HEK293 (cell line): ENCODE measurements at regions not wholly inside any gene's neighbourhood (a gene's known extent, or its start where the extent isn't known, plus 50 kb on each side); places are given as distances from the start of the nearest gene placed in this dataset.
"Not testable (repeated sequence)": the region's sequence is repeated elsewhere in the genome, so short reads cannot be mapped to it uniquely, and the experiment has no call there.

Source experiments
- CTCF ChIA-PET: fragments of 350-600 bp; formaldehyde crosslinking; extraction: SDS; loops from one replicate; lab custom pipeline; 2021; ENCODE audit warnings: antibody characterized with exemption; lab: Yijun Ruan, JAX
- POLR2A ChIA-PET: fragments of 300-600 bp; formaldehyde crosslinking; extraction: SDS; loops from one replicate; lab custom pipeline; 2020; ENCODE audit warnings: antibody characterized with exemption, inconsistent platforms; lab: Yijun Ruan, JAX
- H3K27ac ChIP-seq: fragments of 200-500 bp; sonication (Bioruptor generic); 2 replicates; pipeline ENCODE4 v1.5.1; 2014; ENCODE audit warnings: low read depth, low read length, control low read depth, inconsistent platforms; ENCODE audit errors: extremely low read depth
- H3K36me3 ChIP-seq, 2 experiments: fragments of 200-500 bp in 1 of 2; sonication (Bioruptor generic) in 1 of 2; 1 replicate in 1 of 2; 2 replicates in 1 of 2; pipeline ENCODE4 v1.5.1; 2014 to 2017; ENCODE audit warnings: inconsistent platforms in 2 of 2, low read length in 2 of 2; ENCODE audit not compliant: control insufficient read depth in 2 of 2, insufficient read depth in 1 of 2
- H3K4me1 ChIP-seq: fragments of 200-500 bp; sonication (Bioruptor generic); 2 replicates; pipeline ENCODE4 v1.5.1; 2014; ENCODE audit warnings: mild to moderate bottlenecking, low read length, inconsistent platforms; ENCODE audit not compliant: control insufficient read depth, insufficient read depth
- H3K4me3 ChIP-seq: 2 replicates; pipeline ENCODE4 v1.5.1; 2011; ENCODE audit warnings: low read depth, mild to moderate bottlenecking, control low read depth, low read length, moderate library complexity
- H3K9me3 ChIP-seq: fragments of 200-500 bp; sonication (Bioruptor generic); 2 replicates; pipeline ENCODE4 v1.5.1; 2014; ENCODE audit warnings: low read depth, low read length, inconsistent platforms; ENCODE audit not compliant: control insufficient read depth, insufficient read depth
- GLIS1 ChIP-seq: fragments of 450-650 bp; formaldehyde crosslinking; IDR thresholded peaks from 2 replicates; pipeline ENCODE4 v1.5.1; 2016; ENCODE audit warnings: missing biosample characterization, missing genetic modification characterization
- KLF9 ChIP-seq: fragments of 450-650 bp; formaldehyde crosslinking; IDR thresholded peaks from 2 replicates; pipeline ENCODE4 v1.5.1; 2016; ENCODE audit warnings: missing biosample characterization, missing genetic modification characterization, low read depth
- PRDM6 ChIP-seq: fragments of 450-650 bp; formaldehyde crosslinking; IDR thresholded peaks from 2 replicates; pipeline ENCODE4 v1.5.1; 2017; ENCODE audit warnings: missing biosample characterization, missing genetic modification characterization
- SCRT1 ChIP-seq: fragments of 450-650 bp; formaldehyde crosslinking; IDR thresholded peaks from 2 replicates; pipeline ENCODE4 v1.5.1; 2016; ENCODE audit warnings: missing biosample characterization, missing genetic modification characterization, borderline replicate concordance
- YY2 ChIP-seq: fragments of 450-650 bp; formaldehyde crosslinking; IDR thresholded peaks from 2 replicates; pipeline ENCODE4 v1.5.1; 2016; ENCODE audit warnings: missing biosample characterization, missing genetic modification characterization
- ZBTB48 ChIP-seq: fragments of 450-650 bp; formaldehyde crosslinking; IDR thresholded peaks from 2 replicates; pipeline ENCODE4 v1.5.1; 2016; ENCODE audit warnings: missing biosample characterization, missing genetic modification characterization
- ZIC2 ChIP-seq: fragments of 450-650 bp; formaldehyde crosslinking; IDR thresholded peaks from 2 replicates; pipeline ENCODE4 v1.5.1; 2016; ENCODE audit warnings: missing biosample characterization, missing genetic modification characterization
- ZNF16 ChIP-seq: fragments of 450-650 bp; formaldehyde crosslinking; IDR thresholded peaks from 2 replicates; pipeline ENCODE4 v1.5.1; 2016; ENCODE audit warnings: low read depth, missing biosample characterization, missing genetic modification characterization
- ZNF174 ChIP-seq: fragments of 450-650 bp; formaldehyde crosslinking; IDR thresholded peaks from 2 replicates; pipeline ENCODE4 v1.5.0; 2017; ENCODE audit warnings: missing biosample characterization, mild to moderate bottlenecking, missing genetic modification characterization
- ZNF23 ChIP-seq: fragments of 450-650 bp; formaldehyde crosslinking; IDR thresholded peaks from 2 replicates; pipeline ENCODE4 v1.5.1; 2016; ENCODE audit warnings: missing biosample characterization, missing genetic modification characterization, borderline replicate concordance
- ZNF239 ChIP-seq: fragments of 450-650 bp; formaldehyde crosslinking; IDR thresholded peaks from 2 replicates; pipeline ENCODE4 v1.5.1; 2016; ENCODE audit warnings: missing biosample characterization, missing genetic modification characterization
- ZNF280D ChIP-seq: fragments of 450-650 bp; formaldehyde crosslinking; IDR thresholded peaks from 2 replicates; pipeline ENCODE4 v1.5.1; 2016; ENCODE audit warnings: missing biosample characterization, missing genetic modification characterization
- ZNF335 ChIP-seq: fragments of 450-650 bp; formaldehyde crosslinking; conservative IDR thresholded peaks from 2 replicates; pipeline ENCODE4 v1.5.1; 2016; ENCODE audit warnings: missing biosample characterization, missing genetic modification characterization
- ZNF362 ChIP-seq: fragments of 450-650 bp; formaldehyde crosslinking; IDR thresholded peaks from 2 replicates; pipeline ENCODE4 v1.5.1; 2016; ENCODE audit warnings: missing biosample characterization, missing genetic modification characterization
- ZNF37A ChIP-seq: fragments of 450-650 bp; IDR thresholded peaks from 2 replicates; pipeline ENCODE4 v1.5.1; 2018; ENCODE audit warnings: missing biosample characterization, missing genetic modification characterization
- ZNF398 ChIP-seq: fragments of 450-650 bp; formaldehyde crosslinking; IDR thresholded peaks from 2 replicates; pipeline ENCODE4 v1.5.1; 2017; ENCODE audit warnings: missing biosample characterization, missing genetic modification characterization
- ZNF843 ChIP-seq: fragments of 450-650 bp; formaldehyde crosslinking; IDR thresholded peaks from 2 replicates; pipeline ENCODE4 v1.5.1; 2016; ENCODE audit warnings: missing biosample characterization, missing genetic modification characterization
- TF ChIP-seq, protein P1 (sequence below): fragments of 450-650 bp; formaldehyde crosslinking; IDR thresholded peaks from 2 replicates; pipeline ENCODE4 v1.5.1; 2016; ENCODE audit warnings: missing biosample characterization, missing genetic modification characterization
- TF ChIP-seq, protein P2 (sequence below): fragments of 450-650 bp; formaldehyde crosslinking; IDR thresholded peaks from 2 replicates; pipeline ENCODE4 v1.5.1; 2016; ENCODE audit warnings: missing biosample characterization, missing genetic modification characterization

- TF ChIP-seq ZNF280D (tag by site-specific recombination) (no peak), ZNF23 (tag by site-specific recombination) (no peak), YY2 (tag by site-specific recombination) (no peak), ZNF398 (tag by site-specific recombination) (no peak), ZNF37A (tag by site-specific recombination) (no peak), SCRT1 (tag by site-specific recombination) (no peak), ZIC2 (no peak), PRDM6 (peak; percentile 27; the same call in 1 of the 2 replicates), ZNF335 (tag by site-specific recombination) (no peak), ZBTB48 (no peak), ZNF239 (tag by site-specific recombination) (no peak), ZNF362 (peak; percentile 75), ZNF174 (tag by site-specific recombination) (no peak), ZNF16 (tag by site-specific recombination) (no peak), KLF9 (no peak), GLIS1 (tag by site-specific recombination) (no peak), ZNF843 (tag by site-specific recombination) (0 out of 2 replicates have a peak, but pooled peaks have one; percentile 17)
- TF ChIP-seq, protein P1, sequence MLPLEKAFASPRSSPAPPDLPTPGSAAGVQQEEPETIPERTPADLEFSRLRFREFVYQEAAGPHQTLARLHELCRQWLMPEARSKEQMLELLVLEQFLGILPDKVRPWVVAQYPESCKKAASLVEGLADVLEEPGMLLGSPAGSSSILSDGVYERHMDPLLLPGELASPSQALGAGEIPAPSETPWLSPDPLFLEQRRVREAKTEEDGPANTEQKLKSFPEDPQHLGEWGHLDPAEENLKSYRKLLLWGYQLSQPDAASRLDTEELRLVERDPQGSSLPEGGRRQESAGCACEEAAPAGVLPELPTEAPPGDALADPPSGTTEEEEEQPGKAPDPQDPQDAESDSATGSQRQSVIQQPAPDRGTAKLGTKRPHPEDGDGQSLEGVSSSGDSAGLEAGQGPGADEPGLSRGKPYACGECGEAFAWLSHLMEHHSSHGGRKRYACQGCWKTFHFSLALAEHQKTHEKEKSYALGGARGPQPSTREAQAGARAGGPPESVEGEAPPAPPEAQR (tag by site-specific recombination) = no peak
- TF ChIP-seq, protein P2, sequence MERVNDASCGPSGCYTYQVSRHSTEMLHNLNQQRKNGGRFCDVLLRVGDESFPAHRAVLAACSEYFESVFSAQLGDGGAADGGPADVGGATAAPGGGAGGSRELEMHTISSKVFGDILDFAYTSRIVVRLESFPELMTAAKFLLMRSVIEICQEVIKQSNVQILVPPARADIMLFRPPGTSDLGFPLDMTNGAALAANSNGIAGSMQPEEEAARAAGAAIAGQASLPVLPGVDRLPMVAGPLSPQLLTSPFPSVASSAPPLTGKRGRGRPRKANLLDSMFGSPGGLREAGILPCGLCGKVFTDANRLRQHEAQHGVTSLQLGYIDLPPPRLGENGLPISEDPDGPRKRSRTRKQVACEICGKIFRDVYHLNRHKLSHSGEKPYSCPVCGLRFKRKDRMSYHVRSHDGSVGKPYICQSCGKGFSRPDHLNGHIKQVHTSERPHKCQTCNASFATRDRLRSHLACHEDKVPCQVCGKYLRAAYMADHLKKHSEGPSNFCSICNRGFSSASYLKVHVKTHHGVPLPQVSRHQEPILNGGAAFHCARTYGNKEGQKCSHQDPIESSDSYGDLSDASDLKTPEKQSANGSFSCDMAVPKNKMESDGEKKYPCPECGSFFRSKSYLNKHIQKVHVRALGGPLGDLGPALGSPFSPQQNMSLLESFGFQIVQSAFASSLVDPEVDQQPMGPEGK (tag by site-specific recombination) = no peak
Observed at GRCh38 chr5:93990504-93991070, 249.2 kb upstream of the POU5F2 start (continued).

GRCh38 chr5:93985940-93986570 is 244.7 kb upstream of the POU5F2 start:
- H3K9me3 ChIP-seq, H3K36me3 ChIP-seq, H3K4me3 ChIP-seq, POLR2A ChIA-PET, CTCF ChIA-PET, H3K27ac ChIP-seq: not testable (repeated sequence)
- peaks cover 12% of the 10 kb centered on the region for H3K4me1 ChIP-seq
